GM18909 (cell line): ENCODE measurements at regions not wholly inside any gene's neighbourhood (a gene's known extent, or its start where the extent isn't known, plus 50 kb on each side); places are given as distances from the start of the nearest gene placed in this dataset.

ENCODE experiments used
- ATAC-seq: cut with Tn5 transposase; IDR thresholded peaks from one replicate; pipeline ENCODE4 v1.9.1; 2021; ENCODE audit warnings: mild to moderate bottlenecking; ENCODE audit not compliant: unreplicated experiment, poor library complexity

- no peak for ATAC-seq
Observed at GRCh38 chr14:56491299-56492285, 88.0 kb upstream of the TMEM260 start.

GRCh38 chr14:56494167-56494566, 85.4 kb upstream of the TMEM260 start:
- no peak for ATAC-seq

DNA sequence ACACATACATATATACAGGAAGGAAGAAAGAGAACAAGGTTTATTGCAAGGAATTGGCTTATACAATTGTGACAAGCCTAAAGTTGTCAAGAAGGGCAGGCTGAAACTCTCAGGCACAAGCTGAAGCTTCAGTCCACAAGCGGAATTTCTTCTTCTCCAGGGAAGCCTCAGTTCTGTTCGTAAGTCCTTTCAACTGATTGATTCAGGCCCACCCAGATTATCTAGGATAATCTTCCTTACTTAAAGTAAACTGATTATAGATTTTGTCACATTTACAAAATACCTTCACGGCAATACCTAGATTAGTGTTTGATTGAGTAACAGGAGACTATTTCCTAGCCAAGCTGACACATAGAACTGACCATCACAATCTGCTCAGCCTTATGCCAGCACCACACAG, 81.5 kb upstream of the TMEM260 start:
- no peak for ATAC-seq

- no peak for ATAC-seq
Observed at GRCh38 chr14:56501909-56502530, 77.6 kb upstream of the TMEM260 start.

- no peak for ATAC-seq
Observed at GRCh38 chr14:56505361-56505760, 74.2 kb upstream of the TMEM260 start.

DNA sequence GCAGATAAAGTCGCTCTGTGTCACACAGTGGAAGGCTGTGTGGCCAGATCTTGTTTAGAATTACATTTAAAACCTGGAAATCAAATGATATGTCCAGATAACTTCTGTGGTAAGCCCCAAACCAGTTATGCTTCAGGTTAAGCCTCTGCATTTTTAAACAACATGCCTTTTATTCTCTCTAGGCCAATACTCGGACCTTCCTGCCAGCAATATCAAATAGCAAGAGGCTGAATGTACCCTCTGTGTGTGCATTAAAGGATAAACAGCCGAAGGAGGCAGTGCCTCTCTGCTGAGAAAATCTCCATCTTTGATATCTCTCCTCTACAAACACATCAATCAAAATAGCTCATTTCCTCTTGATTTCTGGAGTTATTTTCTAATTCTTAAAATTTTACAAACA, 67.1 kb upstream of the TMEM260 start:
- no peak for ATAC-seq

DNA sequence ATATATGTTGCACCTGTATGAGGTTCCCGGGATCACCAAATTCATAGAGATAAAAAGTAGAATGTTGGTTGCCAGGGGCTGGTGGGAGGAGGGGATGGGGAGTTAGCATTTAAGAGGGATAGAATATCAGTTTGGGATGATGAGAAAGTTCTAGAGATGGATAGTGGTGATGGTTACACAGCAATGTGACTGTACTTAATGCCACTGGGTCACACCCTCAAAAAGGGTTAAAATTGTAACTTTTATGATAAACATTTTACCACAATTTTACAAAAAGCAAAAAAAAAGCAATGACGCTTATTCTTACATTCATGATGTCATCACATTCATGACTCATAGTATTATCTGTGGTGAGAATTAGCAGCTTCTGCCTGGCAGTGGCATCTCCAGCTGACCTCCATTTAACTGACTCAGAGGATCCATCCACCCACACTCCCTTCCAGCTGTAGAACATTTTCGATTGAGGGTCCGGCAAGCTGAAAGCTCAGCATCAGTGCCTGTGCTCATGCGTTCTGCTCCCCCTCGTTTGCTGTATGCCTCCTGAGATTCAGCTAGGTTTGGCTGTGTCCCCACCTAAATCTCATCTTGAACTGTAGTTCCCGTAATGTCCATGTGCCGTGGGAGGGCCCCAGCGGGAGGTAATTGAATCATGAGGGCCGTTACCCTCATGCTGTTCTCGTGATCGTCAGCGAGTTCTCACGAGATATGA, 64.8 kb upstream of the TMEM260 start:
- no peak for ATAC-seq

DNA sequence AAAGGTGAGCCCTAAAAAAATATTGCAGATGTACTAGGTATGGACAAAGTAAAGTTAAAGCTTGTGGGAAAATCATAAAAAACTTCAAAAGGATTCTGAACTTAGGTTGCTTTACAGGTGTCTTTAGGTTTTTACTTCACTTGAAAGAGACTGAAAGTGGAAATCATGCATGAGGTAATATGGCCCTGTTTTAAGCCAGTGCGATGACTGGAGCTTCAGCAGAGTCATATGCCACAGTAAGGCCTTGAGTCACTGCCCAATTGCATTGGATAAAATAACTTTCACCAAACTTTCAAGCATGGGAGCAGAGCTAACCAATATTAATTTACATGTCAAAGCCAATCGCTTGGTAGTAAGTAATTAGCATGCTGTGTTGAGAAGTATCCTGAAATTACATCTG, 63.9 kb upstream of the TMEM260 start:
- no peak for ATAC-seq

GRCh38 chr14:56522403-56522802, 57.2 kb upstream of the TMEM260 start:
- no peak for ATAC-seq

- no peak for ATAC-seq
Observed at GRCh38 chr14:56524971-56525677, 54.5 kb upstream of the TMEM260 start.

GRCh38 chr14:56528927-56529326, 50.7 kb upstream of the TMEM260 start:
- no peak for ATAC-seq
